ENCODE measurements at regions not wholly inside any gene's neighbourhood (a gene's known extent, or its start where the extent isn't known, plus 50 kb on each side); places are given as distances from the start of the nearest gene placed in this dataset.

DNA sequence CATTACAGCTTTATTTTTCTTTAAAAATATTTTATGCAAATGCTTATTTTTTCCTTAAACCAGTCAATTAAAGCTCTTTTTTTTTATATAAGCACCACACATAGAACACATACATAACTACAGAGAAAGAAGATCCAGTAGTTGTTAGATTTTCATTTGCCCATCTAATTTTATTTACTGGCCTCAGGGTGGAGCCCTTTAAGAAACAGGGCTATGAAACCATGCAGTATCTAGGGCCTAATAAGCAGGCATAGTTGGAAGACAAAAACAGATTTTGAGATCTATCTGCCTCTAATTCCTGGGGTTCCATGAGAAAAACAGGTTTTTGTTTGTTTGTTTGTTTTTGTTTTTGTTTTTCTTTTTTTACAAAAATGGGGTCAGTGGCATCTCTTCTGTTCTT is 120.6 kb downstream of the BCHE start:
- Histone ChIP-seq H3K4me1 (ENCODE audit: control insufficient read depth in 2 of 2, insufficient read depth in 2 of 2, low read length in 2 of 2) (no peaks in the 10 kb centered on the region), H3K4me3 (ENCODE audit: low read length in 2 of 2) (no peak overlapping the region), H3K36me3 (ENCODE audit: control insufficient read depth in 2 of 2, insufficient read depth in 2 of 2, low read length in 2 of 2) (no peaks in the 10 kb centered on the region), H3K9me3 (ENCODE audit: control insufficient read depth in 2 of 2, low read length in 2 of 2) (no peaks in the 10 kb centered on the region), H3K9ac (ENCODE audit: low read depth in 1 of 2, low read length in 2 of 2) (no peak overlapping the region), H3K27ac (ENCODE audit: low read depth in 2 of 2, low read length in 2 of 2) (no peak overlapping the region), H3K27me3 (ENCODE audit: control insufficient read depth in 2 of 2, insufficient read depth in 2 of 2, low read length in 2 of 2) (no peaks in the 10 kb centered on the region)

GRCh38 chr3:165713479-165713878 is 123.7 kb downstream of the BCHE start:
- no peak overlapping the region for H3K9ac ChIP-seq (ENCODE audit: low read depth in 1 of 2, low read length in 2 of 2)
- H3K4me3 ChIP-seq (ENCODE audit: low read length in 2 of 2): no peak overlapping the region
- H3K9me3 ChIP-seq (ENCODE audit: control insufficient read depth in 2 of 2, low read length in 2 of 2): no peaks in the 10 kb centered on the region

GRCh38 chr3:165712382-165712781 is 124.8 kb downstream of the BCHE start:
- Histone ChIP-seq H3K9me3 (ENCODE audit: control insufficient read depth in 2 of 2, low read length in 2 of 2) (no peaks in the 10 kb centered on the region), H3K9ac (ENCODE audit: low read depth in 1 of 2, low read length in 2 of 2) (no peak overlapping the region), H3K4me1 (ENCODE audit: control insufficient read depth in 2 of 2, insufficient read depth in 2 of 2, low read length in 2 of 2) (no peaks in the 10 kb centered on the region), H3K36me3 (ENCODE audit: control insufficient read depth in 2 of 2, insufficient read depth in 2 of 2, low read length in 2 of 2) (no peaks in the 10 kb centered on the region), H3K27me3 (ENCODE audit: control insufficient read depth in 2 of 2, insufficient read depth in 2 of 2, low read length in 2 of 2) (no peaks in the 10 kb centered on the region), H3K4me3 (ENCODE audit: low read length in 2 of 2) (no peak overlapping the region), H3K27ac (ENCODE audit: low read depth in 2 of 2, low read length in 2 of 2) (no peak overlapping the region)

More at GRCh38 chr3:165713479-165713878, 123.7 kb downstream of the BCHE start:
- Histone ChIP-seq H3K27me3 (ENCODE audit: control insufficient read depth in 2 of 2, insufficient read depth in 2 of 2, low read length in 2 of 2) (no peaks in the 10 kb centered on the region), H3K36me3 (ENCODE audit: control insufficient read depth in 2 of 2, insufficient read depth in 2 of 2, low read length in 2 of 2) (no peaks in the 10 kb centered on the region), H3K27ac (ENCODE audit: low read depth in 2 of 2, low read length in 2 of 2) (no peak overlapping the region), H3K4me1 (ENCODE audit: control insufficient read depth in 2 of 2, insufficient read depth in 2 of 2, low read length in 2 of 2) (no peaks in the 10 kb centered on the region)

GRCh38 chr3:165697910-165698309 is 139.3 kb downstream of the BCHE start:
- H3K4me1 ChIP-seq (ENCODE audit: control insufficient read depth in 2 of 2, insufficient read depth in 2 of 2, low read length in 2 of 2): no peaks in the 10 kb centered on the region
- H3K27ac ChIP-seq (ENCODE audit: low read depth in 2 of 2, low read length in 2 of 2): no peak overlapping the region
- H3K4me3 ChIP-seq (ENCODE audit: low read length in 2 of 2): no peak overlapping the region
- no peaks in the 10 kb centered on the region for H3K36me3 ChIP-seq (ENCODE audit: control insufficient read depth in 2 of 2, insufficient read depth in 2 of 2, low read length in 2 of 2)
- no peaks in the 10 kb centered on the region for H3K27me3 ChIP-seq (ENCODE audit: control insufficient read depth in 2 of 2, insufficient read depth in 2 of 2, low read length in 2 of 2)
- H3K9me3 ChIP-seq (ENCODE audit: control insufficient read depth in 2 of 2, low read length in 2 of 2): no peaks in the 10 kb centered on the region
- H3K9ac ChIP-seq (ENCODE audit: low read depth in 1 of 2, low read length in 2 of 2): no peak overlapping the region

DNA sequence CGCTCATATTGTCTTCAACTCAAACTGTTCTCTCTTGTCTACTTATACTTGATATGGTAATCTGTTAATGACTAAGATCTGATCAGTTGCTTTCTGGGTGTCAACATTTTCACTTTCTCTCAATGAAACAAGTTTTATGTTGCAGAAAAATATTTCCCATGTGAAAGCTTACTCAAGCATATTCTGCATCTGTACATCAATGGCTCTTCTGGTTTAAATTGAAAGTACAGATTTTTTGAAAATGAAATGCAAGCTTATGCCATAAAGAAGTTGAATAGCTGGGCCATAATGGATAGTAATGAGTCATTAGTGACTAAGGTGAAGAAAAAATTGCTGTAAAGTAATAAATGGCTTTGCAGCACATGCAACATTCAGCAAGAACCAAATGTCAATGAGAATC is 140.7 kb downstream of the BCHE start:
- no peak overlapping the region for H3K9ac ChIP-seq (ENCODE audit: low read depth in 1 of 2, low read length in 2 of 2)
- H3K4me1 ChIP-seq (ENCODE audit: control insufficient read depth in 2 of 2, insufficient read depth in 2 of 2, low read length in 2 of 2): no peaks in the 10 kb centered on the region
- no peak overlapping the region for H3K27ac ChIP-seq (ENCODE audit: low read depth in 2 of 2, low read length in 2 of 2)
- no peaks in the 10 kb centered on the region for H3K36me3 ChIP-seq (ENCODE audit: control insufficient read depth in 2 of 2, insufficient read depth in 2 of 2, low read length in 2 of 2)
- H3K9me3 ChIP-seq (ENCODE audit: control insufficient read depth in 2 of 2, low read length in 2 of 2): no peaks in the 10 kb centered on the region
- no peaks in the 10 kb centered on the region for H3K27me3 ChIP-seq (ENCODE audit: control insufficient read depth in 2 of 2, insufficient read depth in 2 of 2, low read length in 2 of 2)
- no peak overlapping the region for H3K4me3 ChIP-seq (ENCODE audit: low read length in 2 of 2)

GRCh38 chr3:165683947-165684346 is 153.3 kb downstream of the BCHE start:
- H3K9ac ChIP-seq (ENCODE audit: low read depth in 1 of 2, low read length in 2 of 2): no peak overlapping the region
- H3K27ac ChIP-seq (ENCODE audit: low read depth in 2 of 2, low read length in 2 of 2): no peak overlapping the region
- no peaks in the 10 kb centered on the region for H3K4me1 ChIP-seq (ENCODE audit: control insufficient read depth in 2 of 2, insufficient read depth in 2 of 2, low read length in 2 of 2)
- H3K36me3 ChIP-seq (ENCODE audit: control insufficient read depth in 2 of 2, insufficient read depth in 2 of 2, low read length in 2 of 2): no peaks in the 10 kb centered on the region
- H3K27me3 ChIP-seq (ENCODE audit: control insufficient read depth in 2 of 2, insufficient read depth in 2 of 2, low read length in 2 of 2): no peaks in the 10 kb centered on the region
- no peaks in the 10 kb centered on the region for H3K9me3 ChIP-seq (ENCODE audit: control insufficient read depth in 2 of 2, low read length in 2 of 2)
- no peak overlapping the region for H3K4me3 ChIP-seq (ENCODE audit: low read length in 2 of 2)

- Histone ChIP-seq H3K9ac (ENCODE audit: low read depth in 1 of 2, low read length in 2 of 2) (no peak overlapping the region), H3K27ac (ENCODE audit: low read depth in 2 of 2, low read length in 2 of 2) (no peak overlapping the region), H3K36me3 (ENCODE audit: control insufficient read depth in 2 of 2, insufficient read depth in 2 of 2, low read length in 2 of 2) (no peaks in the 10 kb centered on the region), H3K27me3 (ENCODE audit: control insufficient read depth in 2 of 2, insufficient read depth in 2 of 2, low read length in 2 of 2) (no peaks in the 10 kb centered on the region), H3K4me1 (ENCODE audit: control insufficient read depth in 2 of 2, insufficient read depth in 2 of 2, low read length in 2 of 2) (no peaks in the 10 kb centered on the region), H3K9me3 (ENCODE audit: control insufficient read depth in 2 of 2, low read length in 2 of 2) (no peaks in the 10 kb centered on the region), H3K4me3 (ENCODE audit: low read length in 2 of 2) (no peak overlapping the region)
Observed at GRCh38 chr3:165682734-165683133, 154.5 kb downstream of the BCHE start.

GRCh38 chr3:165669967-165670366 is 167.3 kb downstream of the BCHE start:
- Histone ChIP-seq H3K9me3 (ENCODE audit: control insufficient read depth in 2 of 2, low read length in 2 of 2) (no peaks in the 10 kb centered on the region), H3K27ac (ENCODE audit: low read depth in 2 of 2, low read length in 2 of 2) (no peak overlapping the region), H3K4me3 (ENCODE audit: low read length in 2 of 2) (no peak overlapping the region)

GRCh38 chr3:165669504-165669903 is 167.7 kb downstream of the BCHE start:
- Histone ChIP-seq H3K36me3 (ENCODE audit: control insufficient read depth in 2 of 2, insufficient read depth in 2 of 2, low read length in 2 of 2) (no peaks in the 10 kb centered on the region), H3K27ac (ENCODE audit: low read depth in 2 of 2, low read length in 2 of 2) (no peak overlapping the region), H3K4me1 (ENCODE audit: control insufficient read depth in 2 of 2, insufficient read depth in 2 of 2, low read length in 2 of 2) (no peaks in the 10 kb centered on the region), H3K9ac (ENCODE audit: low read depth in 1 of 2, low read length in 2 of 2) (no peak overlapping the region), H3K27me3 (ENCODE audit: control insufficient read depth in 2 of 2, insufficient read depth in 2 of 2, low read length in 2 of 2) (no peaks in the 10 kb centered on the region), H3K9me3 (ENCODE audit: control insufficient read depth in 2 of 2, low read length in 2 of 2) (no peaks in the 10 kb centered on the region), H3K4me3 (ENCODE audit: low read length in 2 of 2) (no peak overlapping the region)

More at GRCh38 chr3:165669967-165670366, 167.3 kb downstream of the BCHE start:
- no peaks in the 10 kb centered on the region for H3K36me3 ChIP-seq (ENCODE audit: control insufficient read depth in 2 of 2, insufficient read depth in 2 of 2, low read length in 2 of 2)
- no peaks in the 10 kb centered on the region for H3K27me3 ChIP-seq (ENCODE audit: control insufficient read depth in 2 of 2, insufficient read depth in 2 of 2, low read length in 2 of 2)
- no peaks in the 10 kb centered on the region for H3K4me1 ChIP-seq (ENCODE audit: control insufficient read depth in 2 of 2, insufficient read depth in 2 of 2, low read length in 2 of 2)
- no peak overlapping the region for H3K9ac ChIP-seq (ENCODE audit: low read depth in 1 of 2, low read length in 2 of 2)

DNA sequence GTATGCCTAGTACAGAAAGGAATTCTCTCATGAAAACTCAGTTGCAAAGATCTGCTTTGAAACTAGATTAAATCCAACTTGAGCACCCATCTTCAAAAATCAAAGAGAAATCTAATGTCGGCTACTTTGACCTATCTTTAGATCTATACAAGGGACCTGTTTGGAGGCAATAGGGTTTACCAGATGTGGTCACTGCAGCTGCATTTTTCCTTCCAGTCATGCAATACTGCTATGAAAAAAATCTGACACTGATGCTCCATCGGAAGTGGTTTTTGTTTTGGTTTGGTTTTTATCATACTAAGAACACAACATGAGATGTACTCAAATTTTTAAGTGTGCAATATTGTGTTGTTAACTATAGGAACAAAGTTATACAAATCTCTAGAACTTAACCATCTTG is 169.5 kb downstream of the BCHE start:
- no peaks in the 10 kb centered on the region for H3K27me3 ChIP-seq (ENCODE audit: control insufficient read depth in 2 of 2, insufficient read depth in 2 of 2, low read length in 2 of 2)
- H3K9ac ChIP-seq (ENCODE audit: low read depth in 1 of 2, low read length in 2 of 2): no peak overlapping the region
- no peak overlapping the region for H3K27ac ChIP-seq (ENCODE audit: low read depth in 2 of 2, low read length in 2 of 2)
- no peaks in the 10 kb centered on the region for H3K4me1 ChIP-seq (ENCODE audit: control insufficient read depth in 2 of 2, insufficient read depth in 2 of 2, low read length in 2 of 2)
- no peaks in the 10 kb centered on the region for H3K9me3 ChIP-seq (ENCODE audit: control insufficient read depth in 2 of 2, low read length in 2 of 2)
- H3K4me3 ChIP-seq (ENCODE audit: low read length in 2 of 2): no peak overlapping the region
- H3K36me3 ChIP-seq (ENCODE audit: control insufficient read depth in 2 of 2, insufficient read depth in 2 of 2, low read length in 2 of 2): no peaks in the 10 kb centered on the region

GRCh38 chr3:165658027-165658426 is 179.2 kb downstream of the BCHE start:
- Histone ChIP-seq H3K9me3 (ENCODE audit: control insufficient read depth in 2 of 2, low read length in 2 of 2) (no peaks in the 10 kb centered on the region), H3K9ac (ENCODE audit: low read depth in 1 of 2, low read length in 2 of 2) (no peak overlapping the region), H3K27ac (ENCODE audit: low read depth in 2 of 2, low read length in 2 of 2) (no peak overlapping the region), H3K4me3 (ENCODE audit: low read length in 2 of 2) (no peak overlapping the region), H3K4me1 (ENCODE audit: control insufficient read depth in 2 of 2, insufficient read depth in 2 of 2, low read length in 2 of 2) (peaks cover 0 to 6% of the 10 kb centered on the region in 2 donors), H3K36me3 (ENCODE audit: control insufficient read depth in 2 of 2, insufficient read depth in 2 of 2, low read length in 2 of 2) (no peaks in the 10 kb centered on the region), H3K27me3 (ENCODE audit: control insufficient read depth in 2 of 2, insufficient read depth in 2 of 2, low read length in 2 of 2) (no peaks in the 10 kb centered on the region)
